GOT3 (cell line): ENCODE measurements at regions not wholly inside any gene's neighbourhood (a gene's known extent, or its start where the extent isn't known, plus 50 kb on each side); places are given as distances from the start of the nearest gene placed in this dataset.
"Not testable (repeated sequence)": the region's sequence is repeated elsewhere in the genome, so short reads cannot be mapped to it uniquely, and the experiment has no call there.

Experiments
- DNase-seq: peaks from one replicate; lab custom pipeline; 2025; ENCODE audit warnings: mixed read lengths; lab: John Stamatoyannopoulos, UW

DNA sequence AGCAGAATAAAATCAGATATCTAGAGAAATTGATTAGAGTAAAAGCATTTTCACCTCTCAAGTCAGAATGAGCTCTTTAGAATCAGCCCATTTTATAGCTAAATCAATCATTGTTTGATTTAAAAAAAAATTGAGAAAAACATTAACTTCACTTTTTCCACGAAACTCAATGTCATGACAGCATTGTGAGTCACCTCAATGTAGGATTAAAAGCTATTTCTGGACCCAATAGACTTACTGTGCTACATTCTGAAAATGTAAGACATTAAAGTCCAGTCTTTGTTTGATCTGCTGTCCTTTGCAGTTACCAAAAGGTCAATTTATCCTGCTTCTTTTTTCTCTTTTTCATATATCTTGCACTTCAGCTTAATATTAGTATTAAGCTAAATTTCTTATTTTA is 519.4 kb upstream of the ZNF337 start:
- no peak for DNase-seq

GRCh38 chr20:26214991-26215390 is 518.3 kb upstream of the ZNF337 start:
- DNase-seq = no peak

DNA sequence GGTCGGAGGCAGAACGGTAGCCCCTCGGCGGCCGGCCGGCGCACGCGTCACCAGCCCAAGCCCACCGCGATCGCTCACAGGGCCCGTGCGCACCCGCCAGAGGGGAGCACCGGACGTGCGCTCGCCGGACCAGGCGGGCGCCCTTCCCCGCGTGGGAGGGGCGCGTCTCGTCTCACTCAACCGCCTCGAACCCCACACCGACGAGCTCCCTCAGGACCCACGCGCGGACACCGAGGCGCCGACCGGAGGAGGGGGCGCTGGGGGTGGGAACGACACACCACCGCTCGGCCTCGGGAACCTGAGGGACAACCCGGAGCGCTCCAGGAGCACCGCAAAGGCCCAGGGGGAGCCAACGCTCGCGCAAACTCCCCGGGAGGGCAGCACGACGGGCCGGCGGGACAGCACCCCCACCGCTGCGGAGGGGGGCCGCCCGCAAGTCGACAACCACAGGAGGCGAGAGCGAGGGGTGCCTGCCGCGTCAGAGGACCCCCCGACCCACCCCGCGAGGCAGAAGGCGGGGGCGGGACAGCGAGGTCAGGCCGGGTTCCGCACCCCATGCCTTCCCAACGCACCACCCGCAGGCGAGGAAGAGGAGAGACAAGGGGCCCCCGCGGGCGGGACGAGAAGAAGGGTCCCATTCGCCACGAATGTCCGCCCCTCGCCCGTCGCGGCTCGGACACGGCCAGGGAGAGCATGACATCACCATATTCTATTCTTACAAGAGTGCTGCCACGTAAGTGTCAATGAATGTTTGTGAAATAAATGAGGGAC is 512.7 kb upstream of the ZNF337 start:
- DNase-seq = no peak

DNA sequence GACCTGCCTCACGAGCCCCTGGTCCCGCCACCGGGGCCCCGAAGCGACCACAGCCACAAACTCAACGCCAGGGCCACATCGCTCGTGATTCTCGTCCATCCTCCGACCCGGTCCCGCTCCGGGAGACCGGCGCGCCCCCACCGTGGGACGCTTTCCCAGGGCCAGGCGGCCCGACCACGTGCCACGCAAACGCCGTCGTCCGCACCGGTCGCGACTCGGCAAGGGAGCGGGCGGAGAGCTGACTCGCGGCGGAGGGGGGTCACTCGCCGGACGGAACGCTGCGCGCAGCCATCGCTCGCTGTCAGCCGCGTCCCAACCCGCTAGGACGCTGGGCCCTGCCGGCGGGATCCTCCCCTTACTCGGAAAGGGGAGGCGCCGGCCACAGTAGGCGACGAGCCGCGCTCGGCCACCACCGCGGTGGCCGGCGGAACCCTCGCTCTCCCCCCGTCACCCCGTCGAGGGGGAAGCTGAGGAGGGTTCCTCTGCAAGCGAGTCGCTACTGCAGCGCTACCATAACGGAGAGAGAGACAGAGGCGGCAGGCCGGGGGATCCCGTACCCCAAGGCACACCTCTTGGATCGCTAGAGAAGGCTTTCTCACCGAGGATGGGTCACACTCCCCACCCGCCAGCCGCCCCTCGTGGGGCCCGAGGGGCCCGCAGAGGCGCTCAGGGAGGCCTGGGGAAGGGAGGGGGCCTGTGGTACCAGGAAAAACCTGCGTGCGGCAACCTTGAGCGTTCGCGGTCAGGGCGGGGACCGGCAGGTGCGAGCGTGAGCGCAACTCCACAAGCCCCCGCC is 511.8 kb upstream of the ZNF337 start:
- no peak for DNase-seq

- DNase-seq = not testable (repeated sequence)
These were observed 511.3 kb upstream of the ZNF337 start for GRCh38 chr20:26207967-26208295.

DNA sequence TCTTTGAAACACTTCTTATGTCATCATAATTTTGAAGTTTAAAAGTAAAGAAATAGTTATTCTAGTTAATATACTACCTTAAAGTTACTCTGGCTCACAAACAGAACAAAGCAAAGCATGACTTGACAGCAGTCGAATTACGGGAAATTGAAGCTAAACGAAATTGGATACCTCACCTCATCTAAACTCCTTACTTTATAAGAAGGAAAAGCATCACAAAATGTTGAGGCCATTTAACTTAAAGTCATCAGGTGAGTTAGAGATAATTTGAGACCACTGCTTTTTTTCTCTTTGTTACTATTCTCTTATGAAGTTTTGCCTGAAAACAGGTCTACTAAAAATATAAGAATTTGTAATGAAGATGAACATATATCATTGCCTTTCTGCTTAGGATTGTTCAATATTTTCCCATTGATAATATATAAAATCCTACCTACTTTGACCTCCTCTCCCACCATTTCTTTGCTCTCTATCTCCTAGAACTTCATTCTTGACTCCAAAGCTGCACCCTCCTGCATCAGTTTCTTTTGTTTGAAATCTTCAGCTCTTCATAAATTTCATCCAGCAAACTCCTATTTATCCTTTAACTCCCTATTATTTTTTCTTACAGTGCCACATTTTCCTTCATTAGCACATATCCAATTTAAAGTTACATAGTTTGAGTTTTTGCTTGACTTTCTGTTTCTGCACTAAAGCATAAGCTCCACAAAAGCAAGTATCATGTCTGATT is 510.7 kb upstream of the ZNF337 start:
- DNase-seq = no peak

DNA sequence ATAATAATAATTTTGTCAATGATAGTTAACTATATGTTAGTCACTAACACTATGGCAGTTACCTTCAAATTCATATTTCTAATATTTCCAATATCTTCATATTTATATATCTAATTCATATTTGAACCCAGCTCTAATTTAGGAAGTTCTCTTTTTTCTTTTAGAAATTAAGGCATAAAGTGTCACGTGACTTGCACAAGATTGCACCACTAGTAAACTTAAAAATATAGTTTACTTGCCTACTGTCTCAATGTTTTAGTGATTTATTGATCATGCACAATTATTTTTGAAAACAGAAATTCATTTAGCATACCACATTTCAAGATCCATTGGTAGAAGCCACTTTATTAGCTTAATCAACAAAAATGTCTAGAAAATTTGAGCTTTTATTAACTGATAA is 508.7 kb upstream of the ZNF337 start:
- no peak for DNase-seq

DNA sequence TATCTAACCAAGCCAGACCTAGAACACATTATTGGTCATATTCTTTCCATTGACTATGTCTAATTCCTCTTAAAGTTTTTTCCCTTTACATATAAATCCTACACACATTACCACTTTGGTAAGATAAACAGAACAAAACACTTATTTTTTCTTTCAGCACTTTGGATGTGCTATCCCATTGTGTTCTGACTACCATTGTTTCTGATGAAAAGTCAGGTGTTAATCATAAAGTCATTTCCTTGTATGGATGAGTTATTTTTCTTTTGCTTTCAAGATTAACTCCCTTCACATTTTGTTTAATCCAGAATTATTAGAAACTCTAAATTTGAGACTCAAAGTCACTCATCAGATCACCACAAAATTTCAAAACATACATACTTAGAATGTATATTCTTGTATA is 504.4 kb upstream of the ZNF337 start:
- not testable (repeated sequence) for DNase-seq

DNA sequence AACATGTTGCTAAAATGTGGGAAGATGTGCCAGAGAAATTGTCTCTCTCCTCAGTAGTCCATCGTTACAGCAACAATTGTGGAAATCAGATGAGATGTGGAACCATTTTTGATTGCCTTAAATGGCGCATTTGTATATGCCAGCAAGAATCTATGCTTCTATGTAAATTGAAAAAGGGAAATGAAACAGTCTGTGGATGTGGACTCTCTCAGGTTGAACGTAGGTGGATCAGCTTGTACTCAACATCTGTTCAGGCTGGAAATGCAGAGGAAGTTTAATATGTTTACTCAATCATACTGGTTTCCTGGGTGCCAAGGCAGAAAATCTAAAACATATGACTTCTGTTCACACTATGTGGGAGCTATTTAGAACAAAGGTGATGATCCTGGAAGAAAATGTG is 490.7 kb upstream of the ZNF337 start:
- DNase-seq = not testable (repeated sequence)

DNA sequence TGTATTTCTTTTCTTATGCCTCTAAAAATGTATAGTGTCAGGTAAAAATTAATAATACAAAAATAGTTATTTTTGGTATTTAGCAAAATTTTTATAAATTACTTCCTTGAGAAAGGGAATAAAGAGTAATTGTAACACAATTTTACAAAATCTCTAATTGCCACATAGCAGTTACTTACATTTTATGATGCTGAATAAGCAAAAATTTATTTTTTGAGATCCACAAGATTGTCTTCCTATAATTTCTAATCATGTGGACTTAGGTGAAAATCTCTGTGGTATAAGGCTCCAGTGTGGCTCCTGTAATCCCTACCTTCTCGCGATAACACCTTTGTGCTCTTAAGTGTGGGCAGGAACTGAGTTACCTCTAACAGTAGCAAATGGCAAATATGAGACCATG is 487.1 kb upstream of the ZNF337 start:
- not testable (repeated sequence) for DNase-seq

DNA sequence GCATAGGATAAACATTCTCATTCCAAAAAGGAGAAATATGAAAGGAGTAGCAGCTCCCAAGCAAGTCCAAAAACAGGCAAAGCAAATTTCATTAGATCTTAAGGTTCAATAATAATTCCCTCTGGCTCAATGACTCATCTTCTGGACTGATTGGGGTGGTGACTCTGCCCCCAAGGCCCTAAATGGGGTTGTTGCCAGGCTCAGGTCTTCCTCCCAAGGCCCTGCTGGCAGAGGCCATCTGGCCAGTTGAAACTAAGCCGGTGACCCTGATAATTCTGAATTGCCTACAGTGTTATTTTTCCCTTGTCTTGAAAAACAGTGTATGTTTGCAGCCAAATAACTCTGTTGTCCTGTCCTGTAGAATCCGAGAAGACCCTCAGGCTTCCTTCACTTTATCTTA is 484.7 kb upstream of the ZNF337 start:
- not testable (repeated sequence) for DNase-seq

DNA sequence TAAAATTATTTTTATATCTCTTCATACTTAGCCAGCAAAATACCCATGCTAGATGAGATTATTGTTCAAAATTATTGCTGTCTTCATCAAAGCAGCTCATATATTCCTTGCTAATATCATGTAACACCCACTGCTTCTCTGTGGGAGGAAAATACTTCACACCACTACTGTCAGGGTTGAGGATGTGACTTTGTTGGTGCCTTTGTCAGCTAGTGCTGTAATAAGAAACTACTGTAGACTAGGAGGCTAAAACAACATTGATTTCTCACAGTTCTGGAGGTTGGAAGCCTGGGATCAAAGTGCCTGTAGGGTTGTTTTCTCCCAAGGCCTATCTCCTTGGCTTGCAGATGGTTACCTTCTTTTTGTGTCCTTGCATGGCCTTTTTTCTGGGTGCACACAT is 475.2 kb upstream of the ZNF337 start:
- not testable (repeated sequence) for DNase-seq

GRCh38 chr20:26169506-26169905 is 472.9 kb upstream of the ZNF337 start:
- DNase-seq = no peak

- DNase-seq = no peak
These were observed 470.8 kb upstream of the ZNF337 start for GRCh38 chr20:26167499-26167898.

- no peak for DNase-seq
These were observed 467.2 kb upstream of the ZNF337 start for GRCh38 chr20:26163890-26164289.

DNA sequence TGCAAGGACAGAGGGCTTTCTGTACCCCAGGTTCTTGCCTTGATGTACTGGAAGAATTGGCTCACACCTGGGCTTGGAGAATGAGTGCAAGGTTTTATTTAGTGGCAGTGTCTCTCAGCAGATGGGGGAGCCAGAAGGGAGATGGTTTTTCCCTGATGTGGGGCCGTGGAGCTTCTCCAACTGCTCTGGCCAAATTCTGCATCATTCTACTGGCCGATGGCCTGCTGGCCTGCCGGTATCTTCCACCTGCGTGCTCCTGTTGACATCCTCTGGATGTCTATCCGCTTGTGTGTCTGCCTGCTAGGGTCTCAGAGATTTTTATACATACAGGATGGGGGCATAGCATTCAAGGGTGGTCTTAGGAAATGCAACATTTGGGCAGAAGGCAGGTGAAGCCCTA is 466.5 kb upstream of the ZNF337 start:
- DNase-seq = not testable (repeated sequence)

- not testable (repeated sequence) for DNase-seq
These were observed 465.1 kb upstream of the ZNF337 start for GRCh38 chr20:26161741-26162140.

- not testable (repeated sequence) for DNase-seq
These were observed 464.3 kb upstream of the ZNF337 start for GRCh38 chr20:26160916-26161315.

GRCh38 chr20:26154224-26154623 is 457.6 kb upstream of the ZNF337 start:
- DNase-seq = no peak

- no peak for DNase-seq
These were observed 438.9 kb upstream of the ZNF337 start for GRCh38 chr20:26135325-26136110.

GRCh38 chr20:26134606-26135005 is 438.0 kb upstream of the ZNF337 start:
- DNase-seq = no peak

- DNase-seq = not testable (repeated sequence)
These were observed 437.1 kb upstream of the ZNF337 start for GRCh38 chr20:26133794-26134193.
